ENCODE measurements at regions not wholly inside any gene's neighbourhood (a gene's known extent, or its start where the extent isn't known, plus 50 kb on each side); places are given as distances from the start of the nearest gene placed in this dataset.

DNA sequence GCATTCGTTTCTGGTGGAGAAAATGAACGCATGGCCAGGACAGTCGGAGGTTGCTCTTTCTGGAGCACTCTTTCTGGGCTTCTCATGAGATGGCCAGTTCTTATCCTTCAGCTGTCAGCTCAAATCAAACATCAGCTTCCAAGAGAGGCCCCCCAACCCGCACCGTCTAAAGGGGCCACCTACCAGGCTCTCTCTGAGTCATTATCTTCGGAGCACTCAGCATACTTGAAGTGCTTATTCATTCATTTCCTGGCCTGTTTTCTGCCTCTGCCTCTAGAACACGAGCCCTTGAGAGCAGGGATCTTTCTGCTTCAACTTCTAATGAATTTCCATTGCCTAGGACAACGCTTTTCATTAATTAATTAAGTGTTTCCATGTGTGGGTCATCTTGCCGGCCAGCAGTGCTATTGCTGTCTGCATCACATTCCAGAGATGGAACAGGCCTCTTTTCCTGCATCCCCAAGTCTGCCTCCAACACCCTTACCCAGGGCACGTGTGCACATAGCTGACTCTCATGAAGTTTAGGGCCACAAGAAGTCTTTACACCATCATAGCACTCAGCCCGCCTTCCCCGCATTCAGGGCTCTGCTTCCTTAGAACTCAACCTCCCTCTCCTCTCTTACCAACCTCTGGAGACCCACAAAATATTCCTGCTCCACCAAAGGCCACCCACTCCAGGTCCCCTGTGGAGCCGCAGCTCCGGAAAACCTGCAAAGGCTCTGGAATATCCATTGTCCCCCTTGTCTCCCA, 52.1 kb upstream of the LAPTM5 start:
- Mint-ChIP-seq H3K4me1 (ENCODE audit: low read depth) (peaks cover 39% of the 10 kb centered on the region), H3K9me3 (no peaks in the 10 kb centered on the region), H3K27me3 (ENCODE audit: insufficient read depth) (peaks cover 4% of the 10 kb centered on the region), H3K36me3 (ENCODE audit: low read depth) (no peaks in the 10 kb centered on the region), H3K4me3 (peak overlapping the region; percentile 44), H3K27ac (peak overlapping the region; percentile 87)
- TF ChIP-seq, protein P1, sequence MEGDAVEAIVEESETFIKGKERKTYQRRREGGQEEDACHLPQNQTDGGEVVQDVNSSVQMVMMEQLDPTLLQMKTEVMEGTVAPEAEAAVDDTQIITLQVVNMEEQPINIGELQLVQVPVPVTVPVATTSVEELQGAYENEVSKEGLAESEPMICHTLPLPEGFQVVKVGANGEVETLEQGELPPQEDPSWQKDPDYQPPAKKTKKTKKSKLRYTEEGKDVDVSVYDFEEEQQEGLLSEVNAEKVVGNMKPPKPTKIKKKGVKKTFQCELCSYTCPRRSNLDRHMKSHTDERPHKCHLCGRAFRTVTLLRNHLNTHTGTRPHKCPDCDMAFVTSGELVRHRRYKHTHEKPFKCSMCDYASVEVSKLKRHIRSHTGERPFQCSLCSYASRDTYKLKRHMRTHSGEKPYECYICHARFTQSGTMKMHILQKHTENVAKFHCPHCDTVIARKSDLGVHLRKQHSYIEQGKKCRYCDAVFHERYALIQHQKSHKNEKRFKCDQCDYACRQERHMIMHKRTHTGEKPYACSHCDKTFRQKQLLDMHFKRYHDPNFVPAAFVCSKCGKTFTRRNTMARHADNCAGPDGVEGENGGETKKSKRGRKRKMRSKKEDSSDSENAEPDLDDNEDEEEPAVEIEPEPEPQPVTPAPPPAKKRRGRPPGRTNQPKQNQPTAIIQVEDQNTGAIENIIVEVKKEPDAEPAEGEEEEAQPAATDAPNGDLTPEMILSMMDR (IDR thresholded peaks at IDR 0.05) = no peak
- peak; percentile 88 for DNase-seq

DNA sequence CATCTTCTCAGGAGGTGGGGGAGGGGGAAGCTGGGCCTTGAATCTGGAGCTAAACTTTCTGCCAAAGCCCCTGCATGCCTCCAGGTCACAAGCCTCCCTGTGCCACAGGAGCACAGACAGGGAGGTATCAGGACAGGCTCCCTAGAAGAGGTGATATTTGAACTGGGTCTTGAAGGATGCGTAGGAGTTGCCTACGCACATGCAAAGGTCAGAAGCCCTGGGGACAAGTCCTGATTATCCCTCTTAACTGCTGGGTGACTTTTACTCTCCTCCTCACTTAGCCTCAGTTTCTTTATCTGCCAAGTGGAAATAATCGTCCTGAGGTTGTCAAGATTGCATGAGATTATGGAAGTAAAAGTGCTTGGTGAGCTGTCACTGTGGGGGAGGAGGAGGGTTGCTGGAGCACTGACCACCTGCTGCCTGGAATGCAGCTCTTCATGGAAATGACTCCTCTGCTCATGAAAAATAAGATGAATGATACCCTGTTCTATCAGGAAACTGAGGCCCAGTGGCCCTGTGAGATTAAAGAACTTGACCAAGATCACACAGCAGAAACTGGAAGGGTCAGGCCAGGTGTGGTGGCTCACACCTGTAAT, 50.6 kb upstream of the LAPTM5 start:
- TF ChIP-seq, protein P1 (IDR thresholded peaks at IDR 0.05) = no peak; the same call in 1 of the 2 replicates
- H3K4me1 Mint-ChIP-seq (ENCODE audit: low read depth) = peaks cover 39% of the 10 kb centered on the region
- H3K9me3 Mint-ChIP-seq = no peaks in the 10 kb centered on the region
- peaks cover 6% of the 10 kb centered on the region for H3K27me3 Mint-ChIP-seq (ENCODE audit: insufficient read depth)
- no peak overlapping the region for H3K4me3 Mint-ChIP-seq
- peak overlapping the region; percentile 87; the same call in 1 of the 2 replicates for H3K27ac Mint-ChIP-seq
- no peaks in the 10 kb centered on the region for H3K36me3 Mint-ChIP-seq (ENCODE audit: low read depth)
- no peak for DNase-seq

DNA sequence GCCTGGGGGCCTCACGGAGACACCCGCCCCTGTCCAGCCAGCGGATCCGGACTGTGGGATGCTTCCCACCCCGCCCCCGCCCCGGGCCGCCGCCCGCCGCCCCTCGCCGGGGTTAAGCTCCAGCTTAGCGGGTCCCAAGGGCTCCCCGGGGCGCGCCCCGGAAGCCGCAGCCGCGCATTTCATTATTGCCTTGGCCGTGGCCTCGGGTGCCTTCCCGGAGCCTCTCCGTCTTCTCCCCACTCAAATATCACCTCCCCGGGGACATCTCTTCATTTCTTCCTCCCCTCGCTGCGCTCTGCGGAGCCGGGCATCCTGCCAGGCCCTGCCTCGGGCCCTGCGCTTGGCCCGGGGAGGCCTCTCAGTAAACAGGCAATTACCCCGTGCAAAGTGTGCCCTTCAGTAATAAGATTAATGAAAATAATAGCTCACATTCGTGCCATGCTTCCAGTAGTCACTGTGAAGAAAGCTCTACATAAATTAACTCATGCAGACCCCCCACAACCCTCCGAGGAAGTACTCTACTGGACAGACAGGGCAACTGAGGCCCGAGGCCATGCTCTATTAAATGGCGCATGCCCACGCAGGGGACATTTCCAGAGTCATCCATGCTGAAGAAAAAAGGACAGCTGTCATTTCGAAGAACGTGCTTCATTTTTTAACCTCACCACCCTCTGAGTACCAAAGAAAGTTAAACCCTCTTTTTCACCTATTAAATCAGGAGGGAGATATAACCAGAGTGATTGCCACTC, 49.9 kb upstream of the LAPTM5 start:
- no peak for DNase-seq

More for the DNA sequence above, 49.9 kb upstream of the LAPTM5 start:
- Mint-ChIP-seq H3K9me3 (no peaks in the 10 kb centered on the region), H3K36me3 (ENCODE audit: low read depth) (no peaks in the 10 kb centered on the region), H3K27me3 (ENCODE audit: insufficient read depth) (peaks cover 6% of the 10 kb centered on the region), H3K27ac (no peak overlapping the region), H3K4me1 (ENCODE audit: low read depth) (peaks cover 39% of the 10 kb centered on the region), H3K4me3 (peak overlapping the region; percentile 42)
- TF ChIP-seq, protein P1 (IDR thresholded peaks at IDR 0.05) = no peak; the same call in 1 of the 2 replicates

Measured in HFFc6 (cell line).